GM19467 (cell line): ENCODE measurements at regions not wholly inside any gene's neighbourhood (a gene's known extent, or its start where the extent isn't known, plus 50 kb on each side); places are given as distances from the start of the nearest gene placed in this dataset.

ENCODE experiments used
- ATAC-seq: cut with Tn5 transposase; IDR thresholded peaks from one replicate; pipeline ENCODE4 v1.9.1; 2021; ENCODE audit warnings: mild to moderate bottlenecking, moderate library complexity; ENCODE audit not compliant: unreplicated experiment

- no peak for ATAC-seq
Observed at GRCh38 chr2:38207168-38207567, 131.2 kb upstream of the CYP1B1 start.

GRCh38 chr2:38203446-38203810 is 127.5 kb upstream of the CYP1B1 start:
- ATAC-seq: no peak

DNA sequence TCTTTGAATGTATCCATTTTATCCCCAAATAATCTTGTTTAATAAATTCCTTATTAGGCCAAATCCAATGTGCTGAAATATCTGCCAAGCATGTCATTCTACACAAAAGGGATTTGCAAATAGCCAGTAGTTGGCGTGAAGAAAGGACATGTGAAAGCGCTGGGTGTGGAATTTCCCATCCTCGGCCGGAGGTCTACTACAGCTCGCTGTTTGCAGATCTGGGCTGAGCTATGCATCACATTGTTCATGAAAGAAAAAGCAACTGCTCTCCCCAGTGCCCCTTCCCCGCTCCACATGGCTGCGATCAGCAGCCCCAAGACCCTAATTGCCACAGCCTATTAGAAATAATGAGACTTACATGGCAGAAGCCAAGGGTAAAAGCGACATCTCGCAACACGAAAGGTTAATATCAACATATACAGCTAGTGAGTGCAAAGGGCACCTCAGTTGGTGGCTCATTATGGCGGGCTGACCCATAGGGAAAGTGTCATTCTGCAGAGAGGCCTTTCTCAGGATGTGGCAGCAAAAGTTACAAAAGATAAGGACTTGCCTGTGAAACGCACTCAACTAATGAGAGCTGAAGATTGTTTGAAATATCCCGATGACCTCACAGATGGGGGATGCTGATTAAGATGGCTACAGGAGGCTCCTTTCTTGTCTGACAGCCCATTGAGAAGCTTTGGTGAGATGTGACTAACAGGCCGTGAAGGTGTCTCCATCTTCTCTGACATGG is 126.9 kb upstream of the CYP1B1 start:
- ATAC-seq: no peak

DNA sequence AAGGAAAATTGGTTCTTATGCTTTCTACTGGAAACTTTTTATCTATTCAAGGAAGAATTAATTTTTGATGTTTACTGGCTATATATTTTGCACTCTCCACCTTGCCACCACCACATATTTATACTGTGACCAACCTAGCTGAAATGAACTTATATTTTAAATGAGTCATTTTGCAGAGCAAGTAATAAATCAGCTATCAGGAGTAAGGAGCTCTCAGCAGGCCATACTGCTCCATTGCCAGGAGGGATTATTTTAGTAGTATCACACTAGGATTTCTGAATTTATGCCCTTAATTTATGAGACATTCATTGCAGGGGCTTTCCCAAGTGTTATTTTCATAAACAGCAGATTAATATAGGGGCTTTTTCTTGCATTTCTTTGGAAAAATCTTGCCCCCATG is 125.8 kb upstream of the CYP1B1 start:
- ATAC-seq: no peak

- ATAC-seq: no peak
Observed at GRCh38 chr2:38200598-38200997, 124.6 kb upstream of the CYP1B1 start.

GRCh38 chr2:38199127-38199526 is 123.2 kb upstream of the CYP1B1 start:
- ATAC-seq: no peak

- no peak for ATAC-seq
Observed at GRCh38 chr2:38194751-38195150, 118.8 kb upstream of the CYP1B1 start.

- no peak for ATAC-seq
Observed at GRCh38 chr2:38192976-38193375, 117.0 kb upstream of the CYP1B1 start.

GRCh38 chr2:38192046-38192445 is 116.1 kb upstream of the CYP1B1 start:
- ATAC-seq: no peak

DNA sequence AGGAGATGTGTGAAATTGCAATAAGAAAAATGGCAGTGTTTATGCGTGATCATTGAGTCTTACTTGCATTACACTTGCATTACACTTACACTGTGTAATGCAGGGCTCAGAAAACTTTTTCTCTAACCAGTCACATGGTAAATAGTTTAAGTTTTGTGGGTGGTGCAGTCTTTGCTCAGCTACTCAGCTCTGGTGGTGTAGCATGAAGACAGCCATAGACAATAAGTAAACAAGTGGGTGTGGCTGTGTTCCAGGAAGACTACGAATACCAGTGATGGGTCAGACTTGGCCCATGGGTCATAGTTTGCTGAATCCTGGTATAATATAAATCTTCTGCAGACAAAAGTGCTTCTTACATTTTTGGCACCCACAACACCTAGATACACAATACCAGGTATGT is 115.6 kb upstream of the CYP1B1 start:
- no peak for ATAC-seq

DNA sequence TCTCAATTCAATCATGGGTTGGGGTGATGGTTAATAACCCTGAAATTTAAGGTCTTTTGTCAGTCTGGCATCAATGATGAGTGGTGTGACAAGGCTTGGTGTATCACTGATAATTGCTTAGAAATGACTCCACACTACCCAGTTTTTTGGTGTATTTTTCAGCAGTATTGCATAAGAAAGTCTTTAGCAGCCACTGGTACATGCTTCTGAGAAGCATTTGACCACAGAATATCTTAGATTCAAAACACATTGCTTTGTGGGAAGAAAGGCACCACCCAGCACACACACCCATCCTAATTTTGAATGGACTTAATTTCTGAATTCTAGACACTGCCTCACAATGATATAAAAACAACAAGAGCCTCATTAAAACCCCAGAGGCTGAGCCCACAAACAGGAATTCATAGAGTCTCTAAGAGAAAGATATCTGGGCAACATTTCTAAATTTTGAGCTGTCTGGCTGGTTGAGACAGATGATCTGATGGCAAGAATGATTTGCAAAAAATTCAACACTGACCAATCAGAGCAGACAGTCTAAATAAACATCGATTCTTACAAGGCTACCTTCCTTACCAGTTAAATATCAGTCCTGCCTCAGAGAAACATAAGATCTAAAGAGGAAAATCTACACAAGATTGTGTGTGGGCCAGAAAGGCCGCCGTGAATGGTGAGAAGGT is 114.7 kb upstream of the CYP1B1 start:
- ATAC-seq: no peak

DNA sequence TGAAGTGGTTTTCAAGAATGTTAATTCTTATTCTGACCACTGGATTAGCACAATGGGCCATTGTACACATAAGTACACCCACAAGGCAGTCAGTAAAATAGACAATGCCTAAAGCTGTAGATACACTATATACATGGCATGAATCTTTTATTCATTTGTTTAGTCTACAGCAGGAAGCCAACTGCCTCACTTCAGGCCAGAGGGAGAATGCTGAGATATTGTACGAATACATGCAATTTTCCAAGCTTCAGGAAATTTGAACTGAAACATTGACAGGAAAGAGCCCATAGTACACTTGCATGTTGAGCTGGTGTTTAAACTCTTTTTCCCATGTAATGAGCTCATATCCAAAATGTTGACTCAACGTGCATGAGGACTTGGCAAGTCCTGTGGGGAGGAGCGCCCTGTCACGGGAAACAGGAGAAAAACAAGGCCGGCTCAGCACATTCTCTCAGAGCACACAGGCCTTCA is 111.6 kb upstream of the CYP1B1 start:
- ATAC-seq: no peak

GRCh38 chr2:38185012-38185491 is 109.1 kb upstream of the CYP1B1 start:
- peak; percentile 97 for ATAC-seq

- no peak for ATAC-seq
Observed at GRCh38 chr2:38182492-38183003, 106.6 kb upstream of the CYP1B1 start.

- no peak for ATAC-seq
Observed at GRCh38 chr2:38181806-38182491, 106.0 kb upstream of the CYP1B1 start.

- no peak for ATAC-seq
Observed at GRCh38 chr2:38180754-38181153, 104.8 kb upstream of the CYP1B1 start.

- peak; percentile 58 for ATAC-seq
Observed at GRCh38 chr2:38178556-38179419, 102.8 kb upstream of the CYP1B1 start.

GRCh38 chr2:38178119-38178518 is 102.2 kb upstream of the CYP1B1 start:
- no peak for ATAC-seq

GRCh38 chr2:38176619-38177021 is 100.7 kb upstream of the CYP1B1 start:
- no peak for ATAC-seq

GRCh38 chr2:38174646-38175423 is 98.9 kb upstream of the CYP1B1 start:
- no peak for ATAC-seq
